ENCODE measurements at regions not wholly inside any gene's neighbourhood (a gene's known extent, or its start where the extent isn't known, plus 50 kb on each side); places are given as distances from the start of the nearest gene placed in this dataset.

GRCh38 chr5:60335913-60336312, 364.1 kb downstream of the DEPDC1B start:
- Histone ChIP-seq H3K27me3 (ENCODE audit: control insufficient read depth, insufficient read depth, low read length, poor library complexity, severe bottlenecking) (no peaks in the 10 kb centered on the region), H3K9ac (ENCODE audit: extremely low read depth, low read length, poor library complexity, severe bottlenecking) (no peak overlapping the region), H3K4me1 (ENCODE audit: control insufficient read depth, insufficient read depth, low read length) (no peaks in the 10 kb centered on the region), H3K36me3 (ENCODE audit: control insufficient read depth, insufficient read depth, low read length) (no peaks in the 10 kb centered on the region), H3K27ac (ENCODE audit: low read depth, low read length) (no peak overlapping the region), H3K4me3 (ENCODE audit: low read length) (no peak overlapping the region), H3K9me3 (ENCODE audit: control insufficient read depth, low read length) (no peaks in the 10 kb centered on the region)
- Mint-ChIP-seq H3K4me3 (no peak overlapping the region), H3K9me3 (no peaks in the 10 kb centered on the region), H3K36me3 (ENCODE audit: low read depth) (no peaks in the 10 kb centered on the region), H3K27ac (no peak overlapping the region), H3K4me1 (no peaks in the 10 kb centered on the region), H3K27me3 (ENCODE audit: insufficient read depth) (no peaks in the 10 kb centered on the region)
- no peak for TF ChIP-seq CTCF (conservative IDR thresholded peaks at IDR 0.05)
- WGBS, 2 experiments (ENCODE audit: insufficient coverage in 1 of 2, insufficient read length in 1 of 2): 75% methylated on average over 2 of the region's 2 CpGs; no CpG with 5 or more reads in 1 of the 2 experiments
- DNase-seq: no peak

- no peaks in the 10 kb centered on the region for H3K36me3 Mint-ChIP-seq (ENCODE audit: low read depth)
- Histone ChIP-seq H3K27ac (ENCODE audit: low read depth, low read length) (no peak overlapping the region), H3K9me3 (ENCODE audit: control insufficient read depth, low read length) (no peaks in the 10 kb centered on the region), H3K27me3 (ENCODE audit: control insufficient read depth, insufficient read depth, low read length, poor library complexity, severe bottlenecking) (no peaks in the 10 kb centered on the region), H3K4me3 (ENCODE audit: low read length) (no peak overlapping the region), H3K36me3 (ENCODE audit: control insufficient read depth, insufficient read depth, low read length) (no peaks in the 10 kb centered on the region), H3K4me1 (ENCODE audit: control insufficient read depth, insufficient read depth, low read length) (no peaks in the 10 kb centered on the region), H3K9ac (ENCODE audit: extremely low read depth, low read length, poor library complexity, severe bottlenecking) (no peak overlapping the region)
- 94 to 100% methylated on average over 1 to 2 of the region's 2 CpGs for WGBS, 2 experiments (ENCODE audit: insufficient coverage in 1 of 2, insufficient read length in 1 of 2)
- TF ChIP-seq CTCF (conservative IDR thresholded peaks at IDR 0.05): no peak
- H3K27me3 Mint-ChIP-seq (ENCODE audit: insufficient read depth): no peaks in the 10 kb centered on the region
- no peaks in the 10 kb centered on the region for H3K4me1 Mint-ChIP-seq
- H3K9me3 Mint-ChIP-seq: no peaks in the 10 kb centered on the region
- no peak for DNase-seq
- H3K4me3 Mint-ChIP-seq: no peak overlapping the region
- H3K27ac Mint-ChIP-seq: no peak overlapping the region
Observed at GRCh38 chr5:60334281-60334713, 365.7 kb downstream of the DEPDC1B start.

DNA sequence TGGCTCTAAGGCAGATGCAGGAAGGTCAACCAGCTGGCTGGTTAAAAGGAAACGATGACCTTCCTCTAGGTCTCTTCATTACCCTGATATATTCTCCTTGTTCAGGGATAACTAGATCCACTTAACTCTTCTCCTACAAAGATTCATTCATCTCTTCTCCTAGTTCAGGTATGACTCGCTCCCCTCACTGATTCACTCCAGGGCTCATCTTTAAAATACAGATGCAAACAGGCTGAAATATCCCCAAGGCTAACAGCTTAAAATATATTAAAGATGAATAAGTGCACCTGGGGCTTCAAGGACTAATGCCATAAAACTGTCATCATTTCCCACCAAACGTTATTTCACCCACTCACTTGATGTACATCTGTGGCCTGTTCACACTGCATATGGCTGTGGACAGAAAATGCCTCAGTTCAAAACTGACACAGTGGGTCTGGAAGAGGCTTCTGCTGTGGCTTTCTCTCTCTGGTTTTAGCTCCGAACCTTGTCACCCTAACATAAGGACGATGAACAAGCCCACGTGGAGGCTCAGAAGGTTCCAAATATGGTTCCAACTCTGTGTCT, 366.9 kb downstream of the DEPDC1B start:
- Histone ChIP-seq H3K36me3 (ENCODE audit: control insufficient read depth, insufficient read depth, low read length) (no peaks in the 10 kb centered on the region), H3K27ac (ENCODE audit: low read depth, low read length) (no peak overlapping the region), H3K27me3 (ENCODE audit: control insufficient read depth, insufficient read depth, low read length, poor library complexity, severe bottlenecking) (no peaks in the 10 kb centered on the region), H3K9me3 (ENCODE audit: control insufficient read depth, low read length) (no peaks in the 10 kb centered on the region), H3K9ac (ENCODE audit: extremely low read depth, low read length, poor library complexity, severe bottlenecking) (no peak overlapping the region), H3K4me3 (ENCODE audit: low read length) (no peak overlapping the region), H3K4me1 (ENCODE audit: control insufficient read depth, insufficient read depth, low read length) (no peaks in the 10 kb centered on the region)
- Mint-ChIP-seq H3K36me3 (ENCODE audit: low read depth) (no peaks in the 10 kb centered on the region), H3K27ac (no peak overlapping the region), H3K27me3 (ENCODE audit: insufficient read depth) (no peaks in the 10 kb centered on the region), H3K9me3 (no peaks in the 10 kb centered on the region), H3K4me1 (no peaks in the 10 kb centered on the region), H3K4me3 (no peak overlapping the region)
- no peak for TF ChIP-seq CTCF (conservative IDR thresholded peaks at IDR 0.05)
- no peak for DNase-seq
- 88 to 96% methylated on average over 4 to 6 of the region's 6 CpGs for WGBS, 2 experiments (ENCODE audit: insufficient coverage in 1 of 2, insufficient read length in 1 of 2)
